ENCODE measurements at regions not wholly inside any gene's neighbourhood (a gene's known extent, or its start where the extent isn't known, plus 50 kb on each side); places are given as distances from the start of the nearest gene placed in this dataset.
"Not testable (repeated sequence)": the region's sequence is repeated elsewhere in the genome, so short reads cannot be mapped to it uniquely, and the experiment has no call there.

DNA sequence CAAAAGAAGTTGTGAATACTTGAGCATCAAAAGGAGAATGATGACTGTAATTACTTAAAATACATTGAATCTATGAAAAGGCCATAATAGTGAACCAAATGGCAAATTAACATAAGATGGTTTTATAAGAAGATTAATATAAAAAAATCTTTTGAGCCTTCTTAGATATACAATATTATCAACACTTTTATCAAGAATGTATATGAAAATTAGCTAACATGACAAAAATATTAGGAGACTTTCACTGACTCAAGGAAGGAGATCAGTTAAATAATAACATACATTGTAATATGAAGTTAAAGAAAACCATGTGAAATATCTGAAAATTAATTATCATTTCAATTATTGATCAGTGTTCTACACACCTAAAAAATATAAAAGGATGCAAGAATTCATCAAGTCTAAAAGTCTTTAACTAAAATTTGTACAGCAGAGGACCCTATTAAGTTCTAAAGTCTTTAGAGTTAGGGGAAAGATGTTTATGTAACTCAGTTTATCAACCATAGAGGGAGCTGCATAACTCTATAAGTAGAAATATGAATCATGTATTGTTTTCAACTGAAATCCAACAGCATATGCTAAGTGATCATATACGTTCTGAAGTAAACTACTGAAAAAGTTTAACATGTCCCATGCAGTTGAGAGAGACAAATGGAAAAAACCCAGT lies 756.1 kb upstream of the MIR17HG start:
- DNase-seq (ENCODE audit: low read depth) = no peak

DNA sequence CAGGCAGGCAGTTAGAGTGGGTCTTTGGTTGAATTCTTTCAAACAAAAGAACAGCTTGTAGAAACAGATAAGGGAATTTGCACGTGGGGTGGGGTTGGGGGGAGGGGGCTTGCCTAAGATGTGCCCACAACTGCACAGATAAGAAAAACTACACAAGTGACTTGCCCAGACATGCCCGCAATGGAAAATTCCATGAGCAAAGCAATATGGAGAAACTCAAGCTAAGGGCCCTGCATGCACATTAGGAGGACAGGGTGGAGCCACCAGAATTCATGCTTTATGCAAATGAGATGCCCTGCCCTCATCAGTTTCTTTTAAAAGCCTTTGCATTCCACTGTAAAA lies 755.6 kb upstream of the MIR17HG start:
- peak; percentile 92 for DNase-seq (ENCODE audit: low read depth)

DNA sequence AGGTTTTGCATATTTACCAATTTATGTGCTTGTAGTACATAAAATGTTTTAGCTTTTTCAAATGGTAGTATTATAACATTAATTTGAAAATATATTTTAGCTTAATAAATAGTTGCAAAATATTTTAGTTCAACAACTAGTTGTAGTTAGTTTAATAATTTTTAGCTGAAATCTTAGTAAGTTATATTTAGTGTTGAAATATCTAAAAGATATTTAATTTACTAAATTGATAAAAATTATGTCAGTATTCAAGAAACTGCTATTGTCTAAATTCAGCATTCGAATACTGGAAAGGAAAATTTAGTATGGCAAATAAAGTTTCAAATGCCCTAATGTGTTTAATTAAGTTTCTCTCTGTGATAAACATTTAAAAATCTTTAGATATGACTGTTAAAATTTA lies 754.5 kb upstream of the MIR17HG start:
- no peak for DNase-seq (ENCODE audit: low read depth)

DNA sequence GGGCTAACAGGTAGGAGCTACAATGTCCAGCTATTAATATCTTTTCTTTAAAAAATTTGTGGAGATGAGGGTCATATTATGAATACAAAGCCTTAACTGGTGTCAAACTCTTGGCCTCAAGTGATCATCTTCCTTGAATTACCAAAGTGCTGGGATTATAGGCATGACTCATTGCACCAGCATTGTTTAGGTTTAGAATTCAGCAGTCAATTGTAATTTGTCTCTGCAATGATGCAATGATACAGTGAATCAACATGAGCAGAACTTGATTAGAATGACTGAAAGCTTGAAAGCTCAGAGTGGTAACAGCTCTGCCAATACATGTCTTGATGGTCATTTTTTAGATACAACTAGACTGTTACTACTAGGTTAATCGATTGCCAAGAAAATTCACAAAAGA lies 752.8 kb upstream of the MIR17HG start:
- no peak for DNase-seq (ENCODE audit: low read depth)

DNA sequence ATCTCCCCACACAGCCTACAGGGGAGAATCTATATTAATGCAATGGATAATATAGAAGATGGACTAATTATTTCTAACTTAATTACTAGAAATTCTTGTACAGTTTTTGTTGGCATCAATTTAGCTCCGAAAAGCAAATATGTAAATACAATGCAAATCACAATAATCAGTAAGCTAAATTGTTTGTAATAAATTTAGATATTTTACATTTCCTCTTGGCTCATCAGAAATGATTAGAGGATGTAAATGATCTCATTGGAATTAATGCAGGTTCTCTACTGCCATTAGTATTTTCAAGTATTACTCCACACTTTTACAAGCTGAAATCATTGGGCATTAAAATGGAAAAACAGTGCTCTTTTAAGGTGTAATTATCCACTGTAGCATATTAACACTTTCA lies 741.8 kb upstream of the MIR17HG start:
- no peak for DNase-seq (ENCODE audit: low read depth)

DNA sequence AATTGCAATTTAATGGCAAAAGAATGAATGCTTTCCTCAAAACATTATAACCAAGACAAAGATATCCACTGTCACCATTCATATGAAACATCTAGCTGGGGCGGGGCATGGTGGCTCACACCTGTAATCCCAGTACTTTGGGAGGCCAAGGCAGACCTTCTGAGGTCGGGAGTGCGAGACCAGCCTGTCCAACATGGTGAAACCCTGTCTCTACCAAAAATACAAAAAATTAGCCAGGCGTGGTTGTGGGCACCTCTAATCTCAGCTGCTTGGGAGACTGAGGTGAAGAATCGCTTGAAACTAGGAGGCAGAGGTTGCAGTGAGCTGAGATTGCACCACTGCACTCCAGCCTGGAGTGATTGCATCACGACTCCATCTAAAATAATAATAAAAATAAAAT lies 740.6 kb upstream of the MIR17HG start:
- not testable (repeated sequence) for DNase-seq (ENCODE audit: low read depth)

DNA sequence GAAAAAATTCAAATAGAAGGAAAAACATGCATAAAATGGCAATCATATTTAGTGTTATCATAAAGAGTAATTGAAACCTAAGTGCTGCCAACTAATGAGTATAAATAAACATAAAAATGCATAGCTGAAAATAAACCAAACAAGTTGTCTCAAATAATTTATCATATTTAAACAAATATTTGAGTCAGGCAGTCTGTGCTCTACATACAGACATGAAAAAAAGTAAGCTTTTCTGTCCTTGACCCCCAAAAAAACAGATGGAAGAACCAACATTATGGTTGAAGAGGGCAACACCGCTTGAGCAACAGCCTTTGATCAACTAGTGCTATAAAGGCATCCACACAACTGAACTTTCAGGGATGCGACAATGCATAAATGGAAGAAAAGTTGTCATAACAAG lies 735.1 kb upstream of the MIR17HG start:
- DNase-seq (ENCODE audit: low read depth) = no peak

DNA sequence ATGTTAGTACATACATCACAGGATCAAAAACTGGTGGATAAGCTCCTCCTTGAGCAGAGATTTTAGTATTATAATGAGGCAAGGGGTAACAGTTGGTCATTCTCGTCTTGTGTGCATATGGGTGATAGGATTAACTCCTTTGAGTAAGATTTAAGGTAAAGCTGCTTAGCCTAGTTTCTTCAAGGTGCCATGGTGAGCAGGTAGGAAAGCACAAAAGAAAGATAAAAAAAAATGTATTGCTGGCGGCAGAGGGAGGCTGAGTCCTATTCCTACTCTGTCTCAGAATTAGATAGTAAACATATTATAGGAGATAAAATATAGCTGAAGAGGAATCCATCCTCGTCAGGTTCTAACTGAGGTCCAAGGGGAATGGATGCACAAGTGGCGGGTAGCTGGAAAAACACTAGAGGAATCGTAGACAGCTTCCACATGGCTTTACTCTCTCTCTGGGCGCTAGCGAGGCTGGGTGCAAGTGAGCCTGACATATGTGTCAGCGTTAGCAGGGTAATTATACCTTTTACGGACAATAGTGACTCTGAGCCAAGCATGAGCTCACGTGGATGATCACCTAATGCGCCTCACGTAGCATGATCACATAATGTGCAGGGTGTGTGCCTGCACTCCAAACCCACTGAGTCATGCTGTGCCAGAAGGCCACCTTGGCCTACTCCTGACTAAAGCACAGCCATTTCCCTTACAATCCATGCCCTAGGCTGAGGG lies 734.3 kb upstream of the MIR17HG start:
- no peak for DNase-seq (ENCODE audit: low read depth)

DNA sequence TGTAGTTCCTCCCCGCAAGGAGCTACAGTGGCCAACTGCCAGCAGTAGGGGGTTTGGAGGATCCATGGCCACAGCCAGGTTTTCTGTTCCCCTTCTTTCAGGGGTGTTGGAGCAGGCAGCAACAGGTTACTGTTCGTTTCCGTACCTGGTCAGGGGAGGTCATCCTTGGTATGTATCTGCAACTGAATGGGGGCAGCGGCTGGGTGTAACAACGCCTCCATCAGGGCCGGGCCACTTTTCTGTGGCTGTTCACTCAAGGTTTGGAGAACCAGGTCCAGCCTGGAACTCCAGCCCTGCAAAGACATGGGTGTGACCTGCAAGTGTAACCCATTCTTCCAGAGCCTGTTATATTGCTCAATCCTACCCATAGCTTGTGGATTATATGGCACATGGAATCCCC lies 732.3 kb upstream of the MIR17HG start:
- DNase-seq (ENCODE audit: low read depth) = no peak

DNA sequence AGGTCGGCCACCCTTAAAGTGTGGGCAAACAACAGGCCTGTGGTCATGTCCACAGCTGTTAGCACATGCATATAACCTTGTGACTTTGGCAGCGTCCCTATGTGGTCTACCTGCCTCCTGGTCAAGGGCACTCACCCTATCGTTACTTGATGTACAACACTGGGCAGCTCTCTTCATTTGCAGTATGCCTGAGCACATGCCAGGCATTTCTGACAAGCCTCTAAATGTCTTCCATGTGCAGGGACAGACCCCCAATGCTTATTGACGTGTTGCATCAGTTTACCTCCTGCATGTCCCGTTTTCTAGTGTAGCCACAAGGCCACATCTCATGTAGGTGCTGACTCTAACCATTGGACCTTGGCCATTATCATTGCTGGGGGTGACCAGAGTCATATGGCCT lies 731.7 kb upstream of the MIR17HG start:
- DNase-seq (ENCODE audit: low read depth) = no peak

DNA sequence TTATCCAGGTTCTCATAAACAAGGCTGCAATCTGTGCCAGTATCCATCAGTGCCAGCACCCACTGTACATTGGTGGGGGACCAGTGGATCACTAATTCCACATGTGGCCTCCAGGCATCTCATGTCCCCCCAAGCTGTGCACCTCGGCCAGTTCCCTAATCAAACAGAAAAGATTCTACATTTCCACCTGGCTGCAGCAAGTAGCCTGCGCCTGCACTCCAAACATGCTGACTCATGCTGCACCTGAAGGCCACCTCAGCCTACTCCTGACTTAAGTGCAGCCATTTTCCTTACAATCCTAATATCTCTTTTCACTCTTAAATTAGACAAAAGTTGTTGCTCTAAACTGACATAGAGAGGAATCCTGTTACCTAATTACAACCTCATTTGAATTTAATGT lies 729.4 kb upstream of the MIR17HG start:
- no peak for DNase-seq (ENCODE audit: low read depth)

DNA sequence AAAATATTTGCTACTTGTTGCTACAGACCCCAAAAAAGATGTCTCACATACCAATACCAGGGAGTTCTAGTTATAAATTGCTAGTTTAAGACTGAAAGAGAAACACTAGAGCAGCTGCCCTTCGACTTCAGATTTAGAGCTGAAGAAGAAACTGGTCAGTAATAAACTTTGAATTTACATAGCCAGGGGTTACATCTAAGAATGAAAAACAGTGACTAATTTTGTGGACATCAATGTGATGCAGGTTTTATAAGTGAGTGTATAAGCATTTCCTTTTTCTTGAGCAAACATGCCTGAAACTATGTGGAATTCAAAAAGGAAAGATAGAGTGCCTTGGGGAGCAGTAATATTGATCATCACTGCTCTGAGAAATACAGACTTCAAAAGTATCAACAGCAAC lies 724.9 kb upstream of the MIR17HG start:
- no peak for DNase-seq (ENCODE audit: low read depth)

DNA sequence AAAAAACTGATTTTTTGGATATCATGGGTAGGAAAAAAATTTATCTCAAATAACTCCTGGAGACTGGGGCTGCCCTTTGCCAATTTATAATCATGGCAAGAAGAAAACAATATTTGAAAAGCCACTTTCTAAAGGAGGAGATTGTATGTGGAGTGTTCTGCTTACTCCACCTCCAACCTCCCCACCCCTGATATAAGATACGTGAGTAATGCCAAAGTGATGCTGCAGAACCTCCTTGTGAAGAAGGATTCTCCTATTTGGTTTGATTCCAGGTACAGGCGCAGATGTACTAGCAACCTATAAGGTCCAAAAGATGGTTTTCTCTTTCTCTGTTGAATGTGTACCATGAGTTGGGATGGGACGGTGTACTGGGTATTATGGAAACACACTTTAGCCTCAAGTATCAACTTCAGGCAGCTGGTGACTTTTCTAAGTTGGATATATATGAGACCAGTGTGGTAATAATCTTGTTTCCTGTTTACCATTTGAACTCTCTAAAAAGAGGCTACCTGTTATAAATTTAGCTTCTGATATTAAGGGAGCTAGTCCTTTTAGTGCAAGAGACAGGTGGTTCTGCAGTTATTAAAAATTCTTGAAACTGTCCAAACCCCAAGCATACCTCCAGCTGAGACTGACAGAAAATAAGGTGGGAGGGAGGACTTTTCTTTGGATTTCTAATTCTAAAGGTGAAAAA lies 724.0 kb upstream of the MIR17HG start:
- no peak for DNase-seq (ENCODE audit: low read depth)

DNA sequence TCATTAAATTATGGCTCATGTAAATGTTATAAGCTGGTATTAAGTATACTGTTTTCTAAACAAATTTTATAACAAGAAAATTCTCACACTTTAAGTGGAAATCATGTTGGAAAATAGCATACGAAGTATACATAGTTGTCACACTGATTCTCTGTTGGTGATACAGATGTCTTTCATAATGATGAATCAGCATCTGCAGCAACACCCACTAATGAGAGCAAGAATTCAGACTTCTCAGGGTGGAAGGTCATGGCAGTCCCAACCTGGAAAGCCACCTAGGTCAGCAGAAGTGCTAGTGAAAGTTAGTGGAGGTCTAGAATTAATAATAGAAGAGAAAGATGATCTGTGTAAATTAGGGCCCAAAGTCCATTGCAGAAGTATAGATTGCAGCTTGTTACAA lies 719.7 kb upstream of the MIR17HG start:
- no peak for DNase-seq (ENCODE audit: low read depth)

DNA sequence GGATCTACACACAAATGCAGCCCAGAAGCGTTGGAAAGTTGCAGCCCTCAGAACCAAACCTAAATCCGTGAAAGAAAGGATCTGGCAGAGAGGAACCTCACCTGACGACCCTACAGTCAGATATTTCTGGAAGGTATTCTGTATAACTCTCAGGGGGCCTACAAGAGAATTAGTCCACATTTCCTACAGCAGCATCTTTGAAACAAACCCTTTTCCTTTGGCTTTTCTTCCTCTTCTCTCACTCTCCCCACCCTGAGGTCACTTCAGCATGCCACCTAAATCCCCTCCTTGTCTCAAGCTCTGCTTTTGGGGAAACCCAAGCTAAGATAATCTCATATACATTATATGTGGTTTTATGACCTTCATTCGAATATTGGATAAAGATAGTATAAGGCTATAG lies 719.0 kb upstream of the MIR17HG start:
- no peak for DNase-seq (ENCODE audit: low read depth)

DNA sequence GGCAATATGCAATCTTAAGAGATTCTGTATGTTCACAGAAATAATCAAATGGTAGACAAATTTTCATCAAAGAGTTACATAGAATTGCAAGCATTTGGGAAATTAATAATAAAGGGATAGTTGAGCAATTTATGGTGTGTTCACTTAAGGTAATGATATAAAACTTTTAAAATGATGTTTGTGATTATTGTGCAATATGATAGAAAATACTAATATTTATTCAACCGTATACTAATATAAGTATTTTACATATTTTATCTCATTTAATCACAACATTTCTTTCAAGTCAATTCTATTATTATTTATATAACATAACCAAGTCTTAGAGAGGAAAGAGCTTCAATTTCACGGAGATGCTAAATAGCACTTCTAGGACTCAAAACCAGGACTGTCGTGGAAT lies 716.8 kb upstream of the MIR17HG start:
- DNase-seq (ENCODE audit: low read depth) = no peak

DNA sequence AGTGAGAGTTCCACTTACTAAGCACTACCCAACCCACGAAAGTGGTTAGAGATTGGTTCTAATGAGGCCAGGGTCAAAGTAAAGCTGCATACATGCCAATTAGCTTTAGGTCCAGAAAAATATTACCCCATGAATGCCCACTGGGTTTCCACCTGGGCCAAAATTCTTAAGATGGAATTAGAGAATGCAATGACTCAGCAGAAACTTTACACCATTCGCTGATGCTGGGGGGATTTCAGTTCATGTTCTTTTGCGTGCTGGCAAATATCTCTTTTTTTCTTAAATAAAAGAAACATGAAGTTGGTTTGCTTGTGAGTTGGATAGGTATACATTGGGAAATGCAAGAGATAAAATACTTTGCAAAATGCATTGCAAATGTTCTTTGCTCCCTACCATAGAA lies 715.3 kb upstream of the MIR17HG start:
- no peak for DNase-seq (ENCODE audit: low read depth)

DNA sequence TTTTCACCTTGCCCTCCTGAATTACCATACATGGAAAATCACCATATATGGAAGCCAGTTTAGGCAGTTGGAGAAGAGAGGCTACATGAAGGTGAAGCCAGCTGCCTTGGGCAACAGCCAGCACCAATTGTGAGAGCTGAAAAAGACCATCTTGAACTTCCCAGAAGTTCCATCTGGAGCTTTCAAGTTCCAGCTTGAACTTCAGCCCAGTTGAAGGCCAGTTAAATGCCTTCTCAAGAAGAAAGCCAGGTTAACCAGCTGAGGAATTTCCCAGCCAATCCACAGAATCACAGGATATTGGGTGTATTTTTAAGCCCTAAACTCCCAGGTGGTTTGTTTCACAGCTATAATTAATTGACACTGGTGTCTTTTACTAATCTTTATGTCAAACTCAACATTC lies 713.6 kb upstream of the MIR17HG start:
- DNase-seq (ENCODE audit: low read depth) = no peak

DNA sequence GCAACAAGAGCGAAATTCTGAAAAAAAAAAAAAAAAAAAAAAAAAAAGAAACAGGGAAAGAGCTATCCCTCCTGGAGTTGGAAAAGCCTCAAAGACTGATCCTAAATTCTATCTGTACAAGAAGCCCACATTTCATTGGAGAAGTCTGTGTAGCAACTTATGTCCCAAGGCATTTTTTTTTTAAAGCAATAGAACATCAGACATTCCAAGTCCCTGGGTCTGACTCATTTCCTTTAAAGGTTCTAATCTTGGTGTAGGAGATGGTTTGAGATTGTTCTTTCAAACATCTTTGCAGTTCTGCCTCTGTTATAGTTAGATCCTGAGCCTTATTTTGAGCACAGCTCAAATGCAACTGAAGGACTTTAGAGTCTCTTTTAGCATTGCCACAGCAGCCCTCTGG lies 706.5 kb upstream of the MIR17HG start:
- no peak for DNase-seq (ENCODE audit: low read depth)

DNA sequence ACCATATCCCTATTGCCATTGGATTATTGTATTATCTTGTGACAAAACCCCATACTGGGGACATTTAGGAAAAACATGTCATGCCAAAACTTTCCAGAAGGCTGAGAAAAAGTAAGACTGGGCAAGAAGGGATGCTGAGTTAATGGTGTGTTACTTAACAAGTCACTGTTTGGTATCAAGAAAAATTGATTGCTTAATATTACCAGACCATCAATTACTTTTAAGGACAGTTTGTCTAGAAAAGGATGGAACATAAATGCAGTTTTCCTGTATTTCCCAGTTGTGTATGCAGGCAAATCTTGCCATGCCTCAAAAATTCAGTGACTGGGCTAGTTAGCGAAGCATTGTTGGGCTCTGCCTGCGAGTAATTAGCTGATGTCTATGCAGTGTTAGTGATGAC lies 705.6 kb upstream of the MIR17HG start:
- no peak for DNase-seq (ENCODE audit: low read depth)

DNA sequence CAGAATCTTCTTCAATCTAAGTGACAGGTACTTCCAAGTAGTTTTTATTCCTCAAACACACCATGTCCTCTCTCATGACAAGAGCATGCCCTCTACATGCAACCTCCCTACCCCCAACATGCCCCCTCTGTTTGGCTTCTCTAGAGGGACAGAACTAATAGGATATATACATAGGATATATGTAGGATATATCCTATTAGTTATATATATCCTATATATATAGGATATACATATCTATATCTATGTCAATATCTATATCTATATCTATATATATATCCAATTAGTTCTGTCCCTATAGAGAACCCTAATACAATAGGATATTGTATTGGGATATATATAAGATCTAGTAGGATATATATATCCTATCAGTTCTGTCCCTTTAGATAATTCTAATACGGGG lies 701.9 kb upstream of the MIR17HG start:
- no peak for DNase-seq (ENCODE audit: low read depth)

DNA sequence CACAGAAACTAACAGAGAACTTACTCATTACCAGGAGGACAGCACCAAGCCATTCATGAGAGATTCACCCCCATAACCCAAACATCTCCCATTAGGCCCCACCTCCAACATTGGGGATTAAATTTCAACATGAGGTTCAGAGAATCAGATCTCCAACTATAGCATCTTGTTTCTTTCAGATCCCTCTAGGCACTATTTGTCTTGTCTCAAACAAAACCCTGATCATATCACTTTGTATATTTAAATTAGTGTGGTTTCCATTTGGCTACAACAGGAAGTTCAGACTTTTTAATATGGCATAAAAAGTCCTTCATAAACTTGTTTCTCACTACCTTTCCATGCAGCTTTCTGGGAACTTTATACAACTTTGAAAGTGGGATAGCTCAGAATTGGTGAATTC lies 699.0 kb upstream of the MIR17HG start:
- DNase-seq (ENCODE audit: low read depth) = no peak

DNA sequence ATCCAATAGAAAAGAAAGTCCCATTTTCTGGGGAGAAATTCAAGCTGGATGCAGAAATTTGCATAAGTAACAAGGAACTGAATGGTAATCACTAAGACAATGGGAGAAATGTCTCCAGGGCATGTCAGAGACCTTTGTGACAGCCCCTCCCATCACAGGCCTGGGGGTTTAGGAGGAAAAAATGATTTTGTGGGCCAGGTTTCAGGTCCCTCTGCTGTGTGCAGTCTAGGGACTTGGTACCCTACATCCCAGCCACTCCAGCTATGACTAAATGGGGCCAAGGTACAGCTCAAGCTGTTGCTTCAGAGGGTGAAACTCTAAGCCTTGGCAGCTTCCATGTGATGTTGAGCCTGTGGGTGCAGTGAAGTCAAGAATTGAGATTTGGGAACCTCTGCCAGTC lies 695.5 kb upstream of the MIR17HG start:
- DNase-seq (ENCODE audit: low read depth) = no peak

DNA sequence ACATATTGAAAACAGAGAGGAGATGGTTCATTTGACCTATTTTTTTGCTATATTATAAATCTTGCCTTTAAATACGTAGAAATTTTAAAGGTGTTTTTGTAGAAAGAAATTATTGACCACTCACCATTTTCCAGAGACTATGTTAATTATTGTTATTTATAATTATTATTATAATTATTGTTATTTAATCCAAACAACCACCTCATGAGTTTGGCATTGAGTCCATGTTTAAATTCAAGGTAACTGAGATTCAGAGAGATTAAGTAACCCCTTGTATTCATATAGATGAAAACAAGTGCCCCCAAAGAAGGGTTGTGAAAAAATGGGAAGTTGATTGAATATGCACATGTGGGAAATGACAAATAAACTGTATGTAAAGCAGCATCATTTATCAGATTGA lies 692.5 kb upstream of the MIR17HG start:
- DNase-seq (ENCODE audit: low read depth) = no peak

Measured in CMK (cell line).